ENCODE measurements at regions not wholly inside any gene's neighbourhood (a gene's known extent, or its start where the extent isn't known, plus 50 kb on each side); places are given as distances from the start of the nearest gene placed in this dataset.

GRCh38 chr7:149624419-149625339 is 127.1 kb upstream of the ZNF746 start (continued):
- TF ChIP-seq BRCA1 (IDR thresholded peaks at IDR 0.05; ENCODE audit: low read depth, low read length) (no peak), TCF12 (IDR thresholded peaks at IDR 0.05; ENCODE audit: low read depth, low read length) (0 out of 2 replicates have a peak, but pooled peaks have one; percentile 28), RNF2 (IDR thresholded peaks at IDR 0.05; ENCODE audit: borderline replicate concordance, low read depth, low read length, missing control alignments, poor library complexity, severe bottlenecking) (no peak), JUN (IDR thresholded peaks at IDR 0.05; ENCODE audit: low read depth, low read length) (no peak), TAF7 (optimal IDR thresholded peaks at IDR 0.05; ENCODE audit: borderline replicate concordance, low read depth, low read length) (peak; percentile 92), RFX5 (IDR thresholded peaks at IDR 0.05; ENCODE audit: borderline replicate concordance, low read depth, low read length) (no peak), HDAC6 (IDR thresholded peaks at IDR 0.05; ENCODE audit: low read depth, low read length) (no peak), SRF (IDR thresholded peaks at IDR 0.05; ENCODE audit: low read depth, low read length) (no peak), GTF2F1 (IDR thresholded peaks at IDR 0.05; ENCODE audit: borderline replicate concordance, low read depth, low read length) (no peak), SIN3A (conservative IDR thresholded peaks at IDR 0.05 in 1 of 2, IDR thresholded peaks at IDR 0.05 in 1 of 2; ENCODE audit: low read depth in 1 of 2, low read length in 2 of 2) (peak in 1 of 2 experiments; percentile 86; a peak in 2 of 4 replicates), ATF2 (IDR thresholded peaks at IDR 0.05; ENCODE audit: low read length) (no peak), SIRT6 (IDR thresholded peaks at IDR 0.05; ENCODE audit: low read length) (no peak), EZH2 (IDR thresholded peaks at IDR 0.05; ENCODE audit: low read depth, low read length, severe bottlenecking) (no peak), CTBP2 (IDR thresholded peaks at IDR 0.05; ENCODE audit: borderline replicate concordance, insufficient read depth, insufficient read length, low read length) (no peak), EGR1 (IDR thresholded peaks at IDR 0.05; ENCODE audit: borderline replicate concordance, low read depth, low read length) (0 out of 2 replicates have a peak, but pooled peaks have one; percentile 65), EP300 (IDR thresholded peaks at IDR 0.05; ENCODE audit: borderline replicate concordance in 1 of 2, low read depth in 2 of 2, low read length in 2 of 2) (no peak), CTCF (IDR thresholded peaks at IDR 0.05; ENCODE audit: control extremely low read depth in 1 of 3, insufficient read depth in 1 of 3, low read depth in 1 of 3, low read length in 3 of 3) (peak; percentile 84 to 89 (median 87))

Data from H1 (cell line).